ENCODE measurements at regions not wholly inside any gene's neighbourhood (a gene's known extent, or its start where the extent isn't known, plus 50 kb on each side); places are given as distances from the start of the nearest gene placed in this dataset.

- Histone ChIP-seq H3K36me3 (ENCODE audit: control insufficient read depth, low read length) (no peaks in the 10 kb centered on the region), H3K4me3 (ENCODE audit: low read length) (no peak overlapping the region), H3K4me2 (ENCODE audit: low read length) (no peak overlapping the region), H3K79me2 (ENCODE audit: control insufficient read depth, low read length) (no peaks in the 10 kb centered on the region), H3K9me2 (replicated peaks; ENCODE audit: control insufficient read depth, low read length) (no peaks in the 10 kb centered on the region), H3K27me3 (ENCODE audit: control insufficient read depth, low read length) (no peaks in the 10 kb centered on the region), H3K4me1 (ENCODE audit: control insufficient read depth, low read length) (no peaks in the 10 kb centered on the region), H3K27ac (ENCODE audit: low read depth, low read length) (no peak overlapping the region), H3K9me3 (ENCODE audit: control insufficient read depth, insufficient read depth, low read length) (no peaks in the 10 kb centered on the region), H4K20me1 (ENCODE audit: control insufficient read depth, insufficient read depth, low read depth, low read length) (no peaks in the 10 kb centered on the region), H3F3A (ENCODE audit: control insufficient read depth, insufficient read depth) (no peaks in the 10 kb centered on the region)
- TF ChIP-seq CTCF (IDR thresholded peaks at IDR 0.05; ENCODE audit: low read depth, low read length, poor library complexity, severe bottlenecking) (no peak), EZH2phosphoT487 (IDR thresholded peaks at IDR 0.05; ENCODE audit: borderline replicate concordance, low read length) (no peak)
Measured at GRCh38 chr15:37221671-37222145, 121.4 kb upstream of the MEIS2 start.

GRCh38 chr15:37223089-37223488 is 122.7 kb upstream of the MEIS2 start:
- no peaks in the 10 kb centered on the region for H4K20me1 ChIP-seq (ENCODE audit: control insufficient read depth, insufficient read depth, low read depth, low read length)
- no peaks in the 10 kb centered on the region for H3K4me1 ChIP-seq (ENCODE audit: control insufficient read depth, low read length)
- no peak overlapping the region for H3K27ac ChIP-seq (ENCODE audit: low read depth, low read length)
- H3K9me3 ChIP-seq (ENCODE audit: control insufficient read depth, insufficient read depth, low read length) = no peaks in the 10 kb centered on the region
- H3F3A ChIP-seq (ENCODE audit: control insufficient read depth, insufficient read depth) = no peaks in the 10 kb centered on the region
- no peaks in the 10 kb centered on the region for H3K79me2 ChIP-seq (ENCODE audit: control insufficient read depth, low read length)
- H3K4me2 ChIP-seq (ENCODE audit: low read length) = no peak overlapping the region
- H3K36me3 ChIP-seq (ENCODE audit: control insufficient read depth, low read length) = no peaks in the 10 kb centered on the region
- no peaks in the 10 kb centered on the region for H3K27me3 ChIP-seq (ENCODE audit: control insufficient read depth, low read length)
- H3K4me3 ChIP-seq (ENCODE audit: low read length) = no peak overlapping the region
- TF ChIP-seq EZH2phosphoT487 (IDR thresholded peaks at IDR 0.05; ENCODE audit: borderline replicate concordance, low read length) = no peak
- no peak for TF ChIP-seq CTCF (IDR thresholded peaks at IDR 0.05; ENCODE audit: low read depth, low read length, poor library complexity, severe bottlenecking)
- no peaks in the 10 kb centered on the region for H3K9me2 ChIP-seq (replicated peaks; ENCODE audit: control insufficient read depth, low read length)

- TF ChIP-seq EZH2phosphoT487 (IDR thresholded peaks at IDR 0.05; ENCODE audit: borderline replicate concordance, low read length) (no peak), CTCF (IDR thresholded peaks at IDR 0.05; ENCODE audit: low read depth, low read length, poor library complexity, severe bottlenecking) (no peak)
- Histone ChIP-seq H3F3A (ENCODE audit: control insufficient read depth, insufficient read depth) (no peaks in the 10 kb centered on the region), H4K20me1 (ENCODE audit: control insufficient read depth, insufficient read depth, low read depth, low read length) (no peaks in the 10 kb centered on the region), H3K27me3 (ENCODE audit: control insufficient read depth, low read length) (no peaks in the 10 kb centered on the region), H3K4me3 (ENCODE audit: low read length) (no peak overlapping the region), H3K27ac (ENCODE audit: low read depth, low read length) (no peak overlapping the region), H3K4me2 (ENCODE audit: low read length) (no peak overlapping the region), H3K79me2 (ENCODE audit: control insufficient read depth, low read length) (no peaks in the 10 kb centered on the region), H3K36me3 (ENCODE audit: control insufficient read depth, low read length) (no peaks in the 10 kb centered on the region), H3K4me1 (ENCODE audit: control insufficient read depth, low read length) (no peaks in the 10 kb centered on the region), H3K9me2 (replicated peaks; ENCODE audit: control insufficient read depth, low read length) (no peaks in the 10 kb centered on the region), H3K9me3 (ENCODE audit: control insufficient read depth, insufficient read depth, low read length) (no peaks in the 10 kb centered on the region)
Measured at GRCh38 chr15:37229855-37230619, 129.7 kb upstream of the MEIS2 start.
